Spleen (tissue), 11 donors: ENCODE measurements at regions not wholly inside any gene's neighbourhood (a gene's known extent, or its start where the extent isn't known, plus 50 kb on each side); places are given as distances from the start of the nearest gene placed in this dataset.
"Not testable (repeated sequence)": the region's sequence is repeated elsewhere in the genome, so short reads cannot be mapped to it uniquely, and the experiment has no call there.

ENCODE experiments used
- DNase-seq: peaks from one replicate; pipeline ENCODE4 v3.0.0-alpha.2; 2020
- H3K27ac ChIP-seq, 8 donors: fragments of 200-600 bp; sonication (generic) in 7 of 8; 1 replicate in 4 of 8; 2 replicates in 4 of 8; pipeline versions ENCODE4 v1.5.0 to v1.8.0; 2016 to 2021; ENCODE audit warnings: inconsistent platforms in 4 of 8, mild to moderate bottlenecking in 4 of 8, moderate library complexity in 1 of 8
- H3K27me3 ChIP-seq, 7 donors: fragments of 200-600 bp; sonication (generic) in 6 of 7; replicated peaks in 1 of 7; 1 replicate in 4 of 7; 2 replicates in 3 of 7; pipeline versions ENCODE4 v1.5.0 to v1.8.0; 2016 to 2021; ENCODE audit warnings: inconsistent platforms in 3 of 7, mild to moderate bottlenecking in 1 of 7
- H3K36me3 ChIP-seq, 6 donors: fragments of 200-600 bp; sonication (generic) in 5 of 6; 1 replicate in 4 of 6; 2 replicates in 2 of 6; pipeline versions ENCODE4 v1.5.0 to v1.8.0; 2016 to 2021; ENCODE audit warnings: inconsistent platforms in 2 of 6
- H3K4me1 ChIP-seq, 6 donors: fragments of 200-600 bp; sonication (generic) in 5 of 6; 1 replicate in 3 of 6; 2 replicates in 3 of 6; pipeline versions ENCODE4 v1.5.0 to v1.8.0; 2016 to 2021; ENCODE audit warnings: inconsistent platforms in 3 of 6
- H3K4me3 ChIP-seq, 8 donors: fragments of 200-600 bp; sonication (generic) in 7 of 8; 1 replicate in 4 of 8; 2 replicates in 4 of 8; pipeline versions ENCODE4 v1.5.0 to v1.8.0; 2016 to 2021; ENCODE audit warnings: inconsistent platforms in 4 of 8, mild to moderate bottlenecking in 4 of 8, moderate library complexity in 2 of 8
- H3K9me3 ChIP-seq, 8 donors: fragments of 200-600 bp; sonication (generic) in 7 of 8; 1 replicate in 4 of 8; 2 replicates in 4 of 8; pipeline versions ENCODE4 v1.5.0 to v1.8.0; 2016 to 2021; ENCODE audit warnings: inconsistent platforms in 4 of 8
- CTCF ChIP-seq, 11 experiments: fragments of 200-600 bp in 7 of 11; fragments of 450-650 bp in 4 of 11; sonication (generic) in 4 of 11; IDR thresholded peaks in 8 of 11; conservative IDR thresholded peaks in 3 of 11; 1 replicate in 7 of 11; 2 replicates in 4 of 11; pipeline versions ENCODE4 v1.4.0 to v1.8.0; 2016 to 2021; ENCODE audit warnings: antibody characterized with exemption in 11 of 11, inconsistent platforms in 4 of 11, mild to moderate bottlenecking in 1 of 11
- POLR2A ChIP-seq, 3 donors: fragments of 450-650 bp; IDR thresholded peaks; one replicate each; pipeline ENCODE4 v1.5.1; 2017; ENCODE audit warnings: antibody characterized with exemption in 3 of 3, mild to moderate bottlenecking in 1 of 3
- POLR2AphosphoS5 ChIP-seq, 3 donors: sonication (generic); formaldehyde crosslinking; IDR thresholded peaks; one replicate each; pipeline ENCODE4 v1.5.1; 2017; ENCODE audit warnings: antibody characterized with exemption in 3 of 3
- WGBS, 5 donors: extraction: QIAGEN DNeasy Blood & Tissue Kit in 3 of 5; methylation state at CpG; one replicate each; pipeline versions ENCODE4 v1.1.5 to v1.1.7; 2013 to 2018; 5-methylcytosine and 5-hydroxymethylcytosine counted together
- intact Hi-C: fragments of 100-400 bp; cut with DNase I; formaldehyde crosslinking; loops from one replicate; pipeline ENCODE4 v1.15.0; 2023; ENCODE audit warnings: low total_unique reads
- donor health status: healthy with polysubstance abuse.
- donor health status: DM: no; HTN: no; CAD: no; lungs with moderate emphysema.
- donor health status: DM: no; HTN: no; CAD: no.
- donor health status: Bipolar disorder and iron deficiency.
- donor health status: healthy.
- donor health status: DM: no; HTN: no; CAD: no.
- donor health status: DM: yes; HTN: yes; CAD: no.

- Histone ChIP-seq H3K36me3 (no peaks in the 10 kb centered on the region), H3K4me3 (no peak overlapping the region), H3K4me1 (no peaks in the 10 kb centered on the region), H3K27ac (no peak overlapping the region), H3K9me3 (peaks cover 0 to 7% (median 0%) of the 10 kb centered on the region in 8 donors), H3K27me3 (no peaks in the 10 kb centered on the region)
- WGBS, 5 donors, result 80 to 86% (median 85%) methylated on average over 3 of the region's 3 CpGs
- intact Hi-C loops, result no loop called here
- no peak for DNase-seq
- no peak for TF ChIP-seq CTCF (IDR thresholded peaks at IDR 0.05 in 8 of 11, conservative IDR thresholded peaks at IDR 0.05 in 3 of 11)
- TF ChIP-seq POLR2A (IDR thresholded peaks at IDR 0.05), result no peak
- no peak for TF ChIP-seq POLR2AphosphoS5 (IDR thresholded peaks at IDR 0.05)
Measured at GRCh38 chr12:20077618-20078017, 290.7 kb upstream of the PDE3A start.

GRCh38 chr12:20089077-20089476 lies 279.3 kb upstream of the PDE3A start:
- Histone ChIP-seq H3K4me3 (no peak overlapping the region), H3K27ac (no peak overlapping the region), H3K36me3 (no peaks in the 10 kb centered on the region), H3K27me3 (no peaks in the 10 kb centered on the region), H3K9me3 (peaks cover 0 to 19% (median 5%) of the 10 kb centered on the region in 8 donors), H3K4me1 (no peaks in the 10 kb centered on the region)
- intact Hi-C loops, result no loop called here
- WGBS, 5 donors, result 76 to 86% (median 82%) methylated on average over 6 of the region's 6 CpGs
- no peak for DNase-seq
- TF ChIP-seq CTCF (IDR thresholded peaks at IDR 0.05 in 8 of 11, conservative IDR thresholded peaks at IDR 0.05 in 3 of 11), result no peak

- H3K27ac ChIP-seq, DNase-seq, H3K36me3 ChIP-seq, H3K4me3 ChIP-seq, H3K27me3 ChIP-seq, intact Hi-C loops, H3K4me1 ChIP-seq: not testable (repeated sequence)
- peaks cover 0 to 19% (median 5%) of the 10 kb centered on the region in 8 donors for H3K9me3 ChIP-seq
- WGBS, 5 donors, result 90 to 100% (median 90%) methylated on average over 5 to 32 of the region's 32 CpGs
Measured at GRCh38 chr12:20093190-20093810, 275.0 kb upstream of the PDE3A start.

GRCh38 chr12:20096430-20096829 lies 271.9 kb upstream of the PDE3A start:
- intact Hi-C loops, result no loop called here
- Histone ChIP-seq H3K4me3 (no peak overlapping the region), H3K9me3 (peaks cover 0 to 19% (median 2%) of the 10 kb centered on the region in 8 donors), H3K27me3 (no peaks in the 10 kb centered on the region), H3K4me1 (no peaks in the 10 kb centered on the region), H3K36me3 (no peaks in the 10 kb centered on the region), H3K27ac (no peak overlapping the region)
- WGBS, 5 donors, result 74 to 80% (median 79%) methylated on average over 6 of the region's 6 CpGs
- DNase-seq, result no peak
- TF ChIP-seq POLR2A (IDR thresholded peaks at IDR 0.05), result no peak
- TF ChIP-seq CTCF (IDR thresholded peaks at IDR 0.05 in 8 of 11, conservative IDR thresholded peaks at IDR 0.05 in 3 of 11), result no peak
- TF ChIP-seq POLR2AphosphoS5 (IDR thresholded peaks at IDR 0.05), result no peak

- peaks cover 0 to 17% (median 2%) of the 10 kb centered on the region in 8 donors for H3K9me3 ChIP-seq
- TF ChIP-seq CTCF (IDR thresholded peaks at IDR 0.05 in 8 of 11, conservative IDR thresholded peaks at IDR 0.05 in 3 of 11) (no peak), POLR2AphosphoS5 (IDR thresholded peaks at IDR 0.05) (no peak), POLR2A (IDR thresholded peaks at IDR 0.05) (no peak)
- no peak overlapping the region for H3K4me3 ChIP-seq
- no peaks in the 10 kb centered on the region for H3K4me1 ChIP-seq
- H3K27me3 ChIP-seq, result no peaks in the 10 kb centered on the region
- intact Hi-C loops, result no loop called here
- no peaks in the 10 kb centered on the region for H3K36me3 ChIP-seq
- WGBS, 5 donors, result 66 to 87% (median 74%) methylated on average over 2 of the region's 2 CpGs
- no peak for DNase-seq
- H3K27ac ChIP-seq, result no peak overlapping the region
Measured at GRCh38 chr12:20097626-20098025, 270.7 kb upstream of the PDE3A start.
